GM12878 (cell line): ENCODE measurements at regions not wholly inside any gene's neighbourhood (a gene's known extent, or its start where the extent isn't known, plus 50 kb on each side); places are given as distances from the start of the nearest gene placed in this dataset.

Experiments used
- GABPA ChIP-seq: IDR thresholded peaks from 2 replicates; pipeline ENCODE4 v1.6.1; 2014; ENCODE audit warnings: antibody characterized with exemption, low read depth, mild to moderate bottlenecking, inconsistent platforms
- MTA3 ChIP-seq: IDR thresholded peaks from 2 replicates; pipeline ENCODE4 v1.6.1; 2012; ENCODE audit warnings: low read length, inconsistent platforms, borderline replicate concordance
- TF ChIP-seq, protein P1 (sequence below), 3 experiments: IDR thresholded peaks in 2 of 3; conservative IDR thresholded peaks in 1 of 3; 2 replicates each; pipeline ENCODE4 v1.5.1; 2011; ENCODE audit warnings: low read depth in 3 of 3, low read length in 3 of 3, mild to moderate bottlenecking in 3 of 3, control low read depth in 2 of 3, moderate library complexity in 2 of 3, inconsistent platforms in 1 of 3, mixed read lengths in 1 of 3; ENCODE audit not compliant: control insufficient read depth in 2 of 3, insufficient read depth in 1 of 3; ENCODE audit errors: extremely low read depth in 1 of 3

DNA sequence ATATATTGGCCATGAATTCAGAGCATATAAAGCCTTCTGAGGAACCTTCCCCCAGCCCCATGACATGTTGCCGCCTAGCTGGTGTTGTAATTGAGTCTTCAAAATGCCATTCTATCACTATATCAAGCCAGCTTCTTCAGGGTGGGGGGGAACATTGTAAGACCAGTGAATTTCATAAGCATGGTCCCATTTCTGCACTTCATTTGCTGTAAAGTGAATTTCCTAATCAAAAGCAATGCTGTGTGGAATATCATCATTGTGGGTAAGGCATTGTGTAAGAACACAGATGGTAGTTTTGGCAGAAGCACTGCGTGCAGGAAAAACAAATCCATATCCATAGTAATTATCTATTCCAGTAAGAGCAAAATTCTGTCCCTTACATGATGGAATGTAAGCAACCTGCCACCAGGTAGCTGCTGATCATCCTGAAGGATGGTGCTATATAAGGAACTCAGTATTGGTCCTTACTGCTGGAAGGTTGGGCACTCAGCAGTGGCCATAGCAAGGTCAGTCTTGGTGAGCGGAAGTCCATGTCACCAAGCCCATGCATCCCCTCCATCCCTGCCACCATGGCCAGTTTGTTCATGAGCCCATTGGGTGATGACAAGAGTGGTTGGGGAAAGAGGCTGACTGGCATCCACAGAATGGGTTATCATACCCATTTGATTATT is 159.4 kb downstream of the COPS8 start:
- TF ChIP-seq GABPA, result no peak
- TF ChIP-seq MTA3, result no peak
- TF ChIP-seq, protein P1, sequence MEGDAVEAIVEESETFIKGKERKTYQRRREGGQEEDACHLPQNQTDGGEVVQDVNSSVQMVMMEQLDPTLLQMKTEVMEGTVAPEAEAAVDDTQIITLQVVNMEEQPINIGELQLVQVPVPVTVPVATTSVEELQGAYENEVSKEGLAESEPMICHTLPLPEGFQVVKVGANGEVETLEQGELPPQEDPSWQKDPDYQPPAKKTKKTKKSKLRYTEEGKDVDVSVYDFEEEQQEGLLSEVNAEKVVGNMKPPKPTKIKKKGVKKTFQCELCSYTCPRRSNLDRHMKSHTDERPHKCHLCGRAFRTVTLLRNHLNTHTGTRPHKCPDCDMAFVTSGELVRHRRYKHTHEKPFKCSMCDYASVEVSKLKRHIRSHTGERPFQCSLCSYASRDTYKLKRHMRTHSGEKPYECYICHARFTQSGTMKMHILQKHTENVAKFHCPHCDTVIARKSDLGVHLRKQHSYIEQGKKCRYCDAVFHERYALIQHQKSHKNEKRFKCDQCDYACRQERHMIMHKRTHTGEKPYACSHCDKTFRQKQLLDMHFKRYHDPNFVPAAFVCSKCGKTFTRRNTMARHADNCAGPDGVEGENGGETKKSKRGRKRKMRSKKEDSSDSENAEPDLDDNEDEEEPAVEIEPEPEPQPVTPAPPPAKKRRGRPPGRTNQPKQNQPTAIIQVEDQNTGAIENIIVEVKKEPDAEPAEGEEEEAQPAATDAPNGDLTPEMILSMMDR (IDR thresholded peaks at IDR 0.05 in 2 of 3, conservative IDR thresholded peaks at IDR 0.05 in 1 of 3; ENCODE audit: control insufficient read depth in 2 of 3, extremely low read depth in 1 of 3, insufficient read depth in 1 of 3, low read depth in 3 of 3, low read length in 3 of 3), result no peak
